Right kidney (tissue), 1 donor: ENCODE measurements at regions not wholly inside any gene's neighbourhood (a gene's known extent, or its start where the extent isn't known, plus 50 kb on each side); places are given as distances from the start of the nearest gene placed in this dataset.
"Not testable (repeated sequence)": the region's sequence is repeated elsewhere in the genome, so short reads cannot be mapped to it uniquely, and the experiment has no call there.

Experiments
- DNase-seq: peaks from one replicate; pipeline ENCODE4 v3.0.0-alpha.2; 2016

DNA sequence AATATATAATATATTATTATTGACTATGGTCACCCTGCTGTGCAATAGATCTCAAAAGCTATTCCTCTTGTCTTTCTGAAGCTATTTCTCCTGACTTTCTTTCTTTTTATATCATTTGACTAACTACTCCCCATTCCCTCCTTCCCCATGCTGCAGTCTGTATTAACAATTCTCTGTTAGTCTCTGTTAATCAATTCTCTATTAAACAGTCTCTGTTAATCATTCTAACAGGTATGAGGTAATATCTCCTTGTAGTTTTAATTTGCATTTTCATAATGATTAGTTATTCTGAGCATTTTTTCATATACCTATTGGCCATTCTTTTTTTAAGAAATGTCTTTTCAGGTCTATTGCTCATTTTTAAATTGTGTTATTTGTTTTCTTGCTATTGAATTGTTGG is 201.0 kb upstream of the B3GALT2 start:
- no peak for DNase-seq

- DNase-seq: not testable (repeated sequence)
Measured at GRCh38 chr1:193378451-193378850, 192.0 kb upstream of the B3GALT2 start.

GRCh38 chr1:193377472-193377871 is 191.1 kb upstream of the B3GALT2 start:
- no peak for DNase-seq

- no peak for DNase-seq
Measured at GRCh38 chr1:193372553-193372952, 186.1 kb upstream of the B3GALT2 start.

DNA sequence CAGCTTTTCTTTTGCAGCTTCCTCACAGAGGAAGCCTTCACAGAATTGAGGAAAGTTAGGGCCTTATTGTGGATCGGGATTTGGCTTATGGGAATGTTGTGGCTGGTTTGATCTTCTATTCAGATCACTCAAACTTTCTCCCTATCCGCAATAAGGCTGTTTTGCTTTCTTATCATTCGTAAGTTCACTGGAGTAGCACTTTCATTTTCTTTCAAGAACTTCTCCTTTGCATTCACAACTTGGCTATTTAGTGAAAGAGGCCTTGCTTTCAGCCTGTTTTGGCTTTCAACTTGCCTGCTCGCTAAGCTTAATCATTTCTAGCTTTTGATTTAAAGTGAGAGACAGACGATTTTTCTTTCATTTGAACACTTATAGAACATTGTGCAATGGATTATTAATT is 181.9 kb upstream of the B3GALT2 start:
- no peak for DNase-seq

DNA sequence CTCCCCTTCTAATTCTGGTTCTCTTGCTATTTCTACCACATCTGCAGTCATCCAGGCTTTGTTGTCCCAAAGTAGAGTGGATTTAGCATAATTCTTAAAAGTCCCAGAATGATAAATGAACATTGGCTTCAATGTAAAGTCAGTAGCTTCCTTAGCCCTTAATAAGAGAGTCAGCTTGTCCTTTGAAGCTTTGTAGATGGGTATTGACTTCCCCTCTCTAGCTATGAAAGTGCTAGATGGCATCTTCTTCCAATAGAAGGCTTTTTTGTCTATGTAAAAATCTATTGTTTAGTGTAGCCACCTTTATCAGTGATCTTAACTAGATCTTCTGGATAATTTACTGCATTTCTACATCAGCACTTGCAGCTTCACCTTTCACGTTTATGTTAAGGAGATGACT is 181.4 kb upstream of the B3GALT2 start:
- DNase-seq: no peak

DNA sequence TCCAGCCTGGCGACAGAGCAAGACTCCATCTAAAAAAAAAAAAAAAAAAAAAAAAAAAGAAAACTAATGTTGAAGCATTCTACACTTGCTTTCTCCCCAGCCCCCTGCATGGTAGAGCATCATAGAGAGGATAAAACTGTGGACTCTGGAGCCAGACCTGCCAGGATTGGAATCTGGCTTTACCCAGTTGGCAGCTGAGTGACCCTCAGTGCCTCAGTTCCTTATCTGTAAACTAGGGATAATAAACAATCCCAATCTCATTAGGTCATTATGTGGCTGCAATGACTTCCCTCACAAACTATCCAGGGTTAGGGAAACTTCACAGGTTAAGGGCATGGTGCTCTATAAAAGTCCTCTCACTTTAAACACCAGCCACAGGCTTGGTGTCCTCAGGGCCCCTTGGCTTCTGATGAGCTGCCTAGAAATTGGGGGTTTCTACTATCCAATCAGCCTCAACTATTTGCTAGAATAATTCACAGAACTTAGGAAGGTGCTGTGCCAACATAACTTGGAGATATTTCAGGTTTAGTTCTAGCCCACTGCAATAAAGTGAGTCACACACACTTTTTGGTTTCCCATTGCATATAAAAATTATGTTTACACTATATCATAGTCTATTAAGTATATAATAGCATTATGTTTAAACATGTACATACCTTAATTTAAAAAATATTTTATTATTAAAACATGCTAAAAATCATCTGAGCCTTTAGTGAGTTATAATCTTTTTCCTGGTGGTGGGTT is 180.5 kb upstream of the B3GALT2 start:
- DNase-seq: no peak

- DNase-seq: no peak
Measured at GRCh38 chr1:193365966-193366365, 179.6 kb upstream of the B3GALT2 start.

GRCh38 chr1:193359631-193360030 is 173.2 kb upstream of the B3GALT2 start:
- DNase-seq: no peak

DNA sequence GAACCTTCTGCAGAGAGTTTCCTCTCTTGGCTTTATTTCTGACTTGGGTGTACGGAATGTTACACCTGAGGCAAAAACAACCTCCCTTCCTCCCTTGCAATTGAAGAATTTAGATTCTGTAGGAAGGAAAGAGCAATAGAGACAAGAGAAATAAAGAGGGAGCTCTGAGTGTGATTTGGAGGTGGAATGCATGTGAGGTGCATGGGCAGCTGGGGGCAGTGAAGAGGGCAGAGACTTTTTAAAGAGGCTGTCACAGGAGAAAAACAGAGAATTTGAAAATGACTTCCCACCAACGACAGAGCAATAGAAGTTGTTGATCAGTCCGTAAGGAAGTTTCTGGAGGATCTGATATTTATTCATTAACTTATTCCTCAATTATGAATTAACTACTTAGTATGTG is 172.0 kb upstream of the B3GALT2 start:
- DNase-seq: no peak

DNA sequence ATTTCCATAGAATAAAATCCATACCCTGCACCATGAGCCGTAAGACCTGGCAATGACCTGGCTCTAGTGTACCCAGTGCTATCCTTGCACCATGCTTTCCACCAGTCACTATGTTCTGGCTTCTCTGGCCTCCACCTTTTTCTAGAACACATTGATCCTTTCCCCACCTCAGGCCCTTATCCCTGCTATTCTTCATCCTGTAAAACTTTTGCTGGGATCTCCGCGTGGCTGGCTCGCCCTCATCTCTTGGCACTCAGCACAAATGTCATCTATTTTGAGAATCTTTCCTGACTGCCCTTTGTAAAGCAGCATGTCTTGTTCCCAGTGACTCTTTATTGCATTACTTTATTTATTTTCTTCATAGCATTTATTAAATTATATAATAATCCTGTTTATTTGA is 169.8 kb upstream of the B3GALT2 start:
- DNase-seq: no peak

- no peak for DNase-seq
Measured at GRCh38 chr1:193355626-193356025, 169.2 kb upstream of the B3GALT2 start.

GRCh38 chr1:193355178-193355577 is 168.8 kb upstream of the B3GALT2 start:
- DNase-seq: no peak

DNA sequence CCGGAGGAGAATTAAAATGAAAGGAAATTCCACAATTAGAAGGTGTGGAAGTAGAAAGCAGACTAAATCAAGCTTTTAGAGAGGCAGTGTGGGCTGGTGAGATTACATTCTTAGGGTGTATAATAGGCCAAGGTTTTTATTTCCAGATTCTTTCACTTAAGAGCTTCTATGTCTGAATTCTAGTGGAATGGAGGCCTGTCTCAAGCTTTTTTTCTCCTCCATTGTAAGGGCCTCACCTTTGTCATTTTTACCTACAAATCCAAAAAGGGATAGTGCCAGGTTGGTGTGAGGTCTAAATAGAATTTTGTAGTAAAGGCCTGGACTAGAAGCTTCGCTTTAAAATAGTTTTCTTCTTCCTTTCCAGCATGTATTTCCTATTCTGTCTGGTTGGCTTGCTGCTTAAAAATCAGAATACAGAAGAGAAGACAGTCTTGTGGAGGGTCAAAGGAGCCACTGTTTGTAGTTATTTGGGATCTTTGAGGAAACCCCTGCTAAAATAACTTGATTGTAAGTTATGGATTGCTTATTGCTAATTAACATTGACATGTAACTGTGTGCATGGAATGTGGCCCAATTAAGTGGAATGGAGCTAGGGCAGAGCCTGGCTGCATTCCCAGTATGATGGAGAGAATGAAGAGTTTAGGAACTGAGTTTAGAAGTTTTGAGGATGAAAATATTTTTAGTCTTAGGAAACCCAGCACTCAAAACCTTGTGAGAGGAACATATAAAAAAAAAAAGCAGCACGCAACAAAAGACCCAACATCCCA is 162.5 kb upstream of the B3GALT2 start:
- no peak for DNase-seq

GRCh38 chr1:193348091-193348768 is 161.8 kb upstream of the B3GALT2 start:
- DNase-seq: peak; percentile 26

DNA sequence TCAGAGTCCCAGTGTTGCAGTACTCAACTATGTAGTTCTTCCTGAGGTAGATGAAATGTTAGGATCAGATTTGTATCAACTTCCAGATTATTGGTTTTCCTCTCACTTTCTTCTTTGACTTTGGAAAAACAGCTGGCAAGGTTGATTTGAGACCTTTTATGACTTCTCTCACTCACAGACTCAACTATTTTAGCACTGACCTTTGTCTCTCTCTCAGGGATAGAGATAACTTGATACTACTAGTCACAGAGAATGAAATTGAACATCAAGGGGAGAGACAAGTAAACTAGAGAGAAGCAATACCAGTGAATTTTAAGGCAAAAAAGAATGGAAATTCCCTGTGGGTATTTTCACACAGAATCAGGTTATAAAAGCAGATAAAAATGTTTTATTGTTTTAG is 159.7 kb upstream of the B3GALT2 start:
- no peak for DNase-seq

- no peak for DNase-seq
Measured at GRCh38 chr1:193342811-193343210, 156.4 kb upstream of the B3GALT2 start.

- DNase-seq: no peak
Measured at GRCh38 chr1:193340331-193340730, 153.9 kb upstream of the B3GALT2 start.

DNA sequence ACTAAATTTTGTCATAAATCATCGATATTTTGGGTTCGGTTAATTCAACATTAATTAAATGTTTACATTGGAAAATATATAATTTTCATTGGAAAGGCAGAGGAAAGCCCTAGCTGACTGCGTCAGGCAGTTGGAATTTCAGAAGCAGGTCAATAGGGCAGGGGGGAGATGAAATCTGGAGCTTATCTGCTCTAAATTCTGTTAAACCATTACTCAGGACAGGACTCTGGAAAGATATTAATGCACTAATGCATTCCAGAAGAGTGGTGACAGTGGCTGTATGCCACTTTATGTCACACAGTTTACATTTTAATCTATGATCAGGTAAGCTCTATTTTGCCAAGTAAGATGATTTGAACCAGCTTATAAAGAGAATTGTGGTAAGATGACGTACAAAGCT is 153.0 kb upstream of the B3GALT2 start:
- DNase-seq: no peak

- DNase-seq: no peak
Measured at GRCh38 chr1:193338194-193338593, 151.8 kb upstream of the B3GALT2 start.

GRCh38 chr1:193335806-193336428 is 149.5 kb upstream of the B3GALT2 start:
- no peak for DNase-seq

DNA sequence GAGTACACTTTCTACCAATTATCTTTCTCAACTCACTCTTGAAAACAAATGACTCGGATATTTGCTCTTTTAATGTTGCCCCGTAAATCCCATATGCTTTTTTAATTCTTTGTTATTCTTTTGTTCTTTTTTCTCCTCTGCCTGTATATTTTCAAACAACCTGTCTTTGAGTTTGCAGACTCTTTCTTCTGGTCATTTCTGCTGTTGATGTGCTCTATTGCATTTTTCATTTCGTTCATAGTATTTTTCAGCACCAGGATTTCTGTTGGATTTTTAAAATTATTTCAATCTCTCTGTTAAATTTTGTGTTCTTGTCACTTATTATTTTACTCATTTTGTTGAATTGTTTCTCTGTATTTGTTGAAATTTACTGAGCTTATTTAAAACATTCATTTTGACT is 146.8 kb upstream of the B3GALT2 start:
- no peak for DNase-seq

DNA sequence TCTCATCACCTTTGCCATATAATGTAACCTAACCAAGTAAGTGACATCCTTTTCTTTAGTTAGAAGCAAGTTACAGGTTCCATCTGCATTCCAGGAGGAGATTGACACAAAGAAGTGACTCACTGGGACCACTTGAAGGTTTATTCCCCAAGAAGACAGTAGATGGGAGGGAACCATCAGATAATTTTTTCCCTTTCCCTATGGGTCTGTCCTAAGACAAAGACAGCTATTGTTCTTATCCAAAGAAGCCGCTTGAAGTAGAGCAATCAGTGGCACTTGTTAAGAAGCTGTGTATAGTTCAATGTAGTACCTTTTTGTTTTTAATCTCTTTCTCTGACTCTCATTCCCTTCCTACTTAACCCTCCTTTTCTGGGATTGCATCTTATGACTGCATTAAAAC is 139.9 kb upstream of the B3GALT2 start:
- DNase-seq: no peak
